IMR-90 (cell line): ENCODE measurements at regions not wholly inside any gene's neighbourhood (a gene's known extent, or its start where the extent isn't known, plus 50 kb on each side); places are given as distances from the start of the nearest gene placed in this dataset.

Source experiments
- ATAC-seq: fragments of 200-7000 bp; cut with Tn5 transposase; 2 replicates; pipeline ENCODE4 v1.9.1; 2020; ENCODE audit warnings: low read depth, mild to moderate bottlenecking, moderate library complexity
- BruUV-seq: library from RNA; stranded (reverse); fragments of 400-500 nt; replicated peaks from 2 replicates; lab custom pipeline; 2021; lab: Mats Ljungman, UMichigan
- CTCF ChIA-PET: fragments of 300-600 bp; formaldehyde crosslinking; extraction: SDS; loops from one replicate; lab custom pipeline; 2021; ENCODE audit warnings: antibody characterized with exemption; lab: Yijun Ruan, JAX
- POLR2A ChIA-PET: fragments of 300-600 bp; sonication (Branson Sonifier 250); formaldehyde crosslinking; loops from one replicate; lab custom pipeline; 2022; ENCODE audit warnings: antibody characterized with exemption; ENCODE audit not compliant: unreplicated experiment; lab: Charles Lee
- DNase-seq: peaks from one replicate; pipeline ENCODE4 v3.0.0; 2013
- H2AFZ ChIP-seq: replicated peaks from 2 replicates; pipeline ENCODE3; 2013; ENCODE audit warnings: low read length, mild to moderate bottlenecking; ENCODE audit not compliant: poor library complexity
- H2AK5ac ChIP-seq: 2 replicates; pipeline ENCODE4 v1.6.1; 2013; ENCODE audit warnings: low read depth, low read length, inconsistent platforms
- H2AK9ac ChIP-seq: replicated peaks from 2 replicates; pipeline ENCODE3; 2013; ENCODE audit warnings: mild to moderate bottlenecking, low read depth, low read length, moderate library complexity; ENCODE audit not compliant: poor library complexity
- H2BK120ac ChIP-seq: 2 replicates; pipeline ENCODE4 v1.6.1; 2013; ENCODE audit warnings: low read depth, low read length, inconsistent platforms
- H2BK15ac ChIP-seq: 3 replicates; pipeline ENCODE4 v1.6.1; 2013; ENCODE audit warnings: low read depth, low read length, inconsistent platforms
- H2BK20ac ChIP-seq: 2 replicates; pipeline ENCODE4 v1.6.1; 2013; ENCODE audit warnings: low read depth, mild to moderate bottlenecking, inconsistent platforms, low read length, moderate library complexity
- H2BK5ac ChIP-seq: 2 replicates; pipeline ENCODE4 v1.6.1; 2013; ENCODE audit warnings: mild to moderate bottlenecking, low read depth, low read length, inconsistent platforms; ENCODE audit not compliant: poor library complexity, severe bottlenecking
- H3K14ac ChIP-seq: replicated peaks from 2 replicates; pipeline ENCODE4 v1.6.1; 2013; ENCODE audit warnings: low read depth, low read length, inconsistent platforms
- H3K18ac ChIP-seq: 2 replicates; pipeline ENCODE4 v1.6.1; 2013; ENCODE audit warnings: low read depth, low read length, control low read depth
- H3K23ac ChIP-seq: 2 replicates; pipeline ENCODE4 v1.6.1; 2013; ENCODE audit warnings: low read depth, low read length, inconsistent platforms
- H3K27ac ChIP-seq: 2 replicates; pipeline ENCODE4 v1.5.1; 2013; ENCODE audit warnings: mild to moderate bottlenecking, control low read depth, low read length; ENCODE audit not compliant: insufficient read depth
- H3K27me3 ChIP-seq: 2 replicates; pipeline ENCODE4 v1.6.1; 2013; ENCODE audit warnings: low read length; ENCODE audit not compliant: control insufficient read depth, insufficient read depth
- H3K36me3 ChIP-seq: 2 replicates; pipeline ENCODE4 v1.6.1; 2013; ENCODE audit warnings: low read length, mixed read lengths; ENCODE audit not compliant: control insufficient read depth, insufficient read depth
- H3K4ac ChIP-seq: 2 replicates; pipeline ENCODE4 v1.6.1; 2013; ENCODE audit warnings: low read depth, low read length, inconsistent platforms
- H3K4me1 ChIP-seq: 2 replicates; pipeline ENCODE4 v1.6.1; 2013; ENCODE audit warnings: low read length, mixed read lengths; ENCODE audit not compliant: control insufficient read depth, insufficient read depth
- H3K4me2 ChIP-seq: 2 replicates; pipeline ENCODE4 v1.6.1; 2013; ENCODE audit warnings: low read depth, mild to moderate bottlenecking, control low read depth, low read length, moderate library complexity
- H3K4me3 ChIP-seq: 2 replicates; pipeline ENCODE4 v1.5.1; 2013; ENCODE audit warnings: low read depth, mild to moderate bottlenecking, control low read depth, low read length, moderate library complexity; ENCODE audit not compliant: insufficient read depth
- H3K56ac ChIP-seq: 2 replicates; pipeline ENCODE4 v1.6.1; 2013; ENCODE audit warnings: low read length, inconsistent platforms; ENCODE audit not compliant: insufficient read depth; ENCODE audit errors: extremely low read depth
- H3K79me1 ChIP-seq, 2 experiments: 2 replicates each; pipeline ENCODE4 v1.6.1; 2013; ENCODE audit warnings: low read length in 2 of 2, inconsistent platforms in 1 of 2, low read depth in 1 of 2
- H3K9ac ChIP-seq: 2 replicates; pipeline ENCODE4 v1.6.1; 2013; ENCODE audit warnings: low read depth, low read length, control low read depth
- H3K9me1 ChIP-seq: 2 replicates; pipeline ENCODE4 v1.6.1; 2013; ENCODE audit warnings: low read length, inconsistent platforms; ENCODE audit not compliant: insufficient read depth
- H3K9me3 ChIP-seq: 2 replicates; pipeline ENCODE4 v1.6.1; 2013; ENCODE audit warnings: low read length; ENCODE audit not compliant: control insufficient read depth, insufficient read depth
- H4K20me1 ChIP-seq: 2 replicates; pipeline ENCODE4 v1.6.1; 2013; ENCODE audit warnings: low read length, inconsistent platforms; ENCODE audit not compliant: insufficient read depth
- H4K5ac ChIP-seq: 2 replicates; pipeline ENCODE4 v1.6.1; 2013; ENCODE audit warnings: mild to moderate bottlenecking, low read depth, low read length, control low read depth
- H4K8ac ChIP-seq, 2 experiments: 2 replicates each; pipeline ENCODE4 v1.6.1; 2013; ENCODE audit warnings: low read depth in 2 of 2, low read length in 2 of 2, control low read depth in 1 of 2, inconsistent platforms in 1 of 2
- H4K91ac ChIP-seq: 2 replicates; pipeline ENCODE4 v1.6.1; 2013; ENCODE audit warnings: low read depth, low read length, inconsistent platforms; ENCODE audit not compliant: insufficient read depth
- BHLHE40 ChIP-seq: fragments of 150-350 bp; IDR thresholded peaks from 2 replicates; pipeline ENCODE4 v1.6.1; 2016; ENCODE audit warnings: mild to moderate bottlenecking, low read depth, low read length
- CHD1 ChIP-seq: IDR thresholded peaks from 2 replicates; pipeline ENCODE4 v1.6.1; 2012; ENCODE audit warnings: low read depth, low read length, improper control_type of control experiment
- CTCF ChIP-seq: conservative IDR thresholded peaks from 2 replicates; pipeline ENCODE4 v1.5.1; 2012; ENCODE audit warnings: mild to moderate bottlenecking, low read depth, low read length, improper control_type of control experiment
- MAZ ChIP-seq: IDR thresholded peaks from 2 replicates; pipeline ENCODE4 v1.6.1; 2012; ENCODE audit warnings: low read depth, mild to moderate bottlenecking, low read length, improper control_type of control experiment, moderate library complexity, borderline replicate concordance
- NFE2L2 ChIP-seq: fragments of 150-350 bp; IDR thresholded peaks from 2 replicates; pipeline ENCODE4 v1.6.1; 2016; ENCODE audit warnings: low read depth, mild to moderate bottlenecking, low read length
- POLR2A ChIP-seq: IDR thresholded peaks from 2 replicates; pipeline ENCODE4 v1.6.1; 2012; ENCODE audit warnings: mild to moderate bottlenecking, low read depth, low read length
- WGBS, 2 experiments: methylation state at CpG; one replicate each; pipeline versions ENCODE4 v1.1.5 to v1.1.7; 2013; ENCODE audit warnings: missing lambda C conversion rate in 2 of 2; ENCODE audit not compliant: insufficient read length in 1 of 2; ENCODE audit errors: extremely low coverage in 2 of 2; 5-methylcytosine and 5-hydroxymethylcytosine counted together
- dilution Hi-C: fragments of 300-500 bp; cut with HindIII; formaldehyde crosslinking; loops from one replicate; pipeline ENCODE4 v1.14.3; 2018; ENCODE audit warnings: low sequenced_read_pairs; ENCODE audit not compliant: unreplicated experiment
- in situ Hi-C: fragments of 300-500 bp; cut with MboI; formaldehyde crosslinking; loops from 3 replicates; pipeline ENCODE4 v1.14.3; 2019; ENCODE audit warnings: low sequenced_read_pairs, inconsistent platforms, mixed read lengths
- intact Hi-C: fragments of 100-400 bp; cut with micrococcal nuclease; formaldehyde crosslinking; loops from 2 replicates; pipeline ENCODE4 v1.10.0; 2022
- TF ChIP-seq, protein P1 (sequence below): fragments of 150-350 bp; IDR thresholded peaks from 2 replicates; pipeline ENCODE4 v1.6.1; 2016; ENCODE audit warnings: low read depth, mild to moderate bottlenecking, low read length, moderate library complexity, borderline replicate concordance

- TF ChIP-seq POLR2A (no peak), BHLHE40 (no peak), CHD1 (no peak), CTCF (no peak), NFE2L2 (no peak), MAZ (no peak)
- TF ChIP-seq, protein P1, sequence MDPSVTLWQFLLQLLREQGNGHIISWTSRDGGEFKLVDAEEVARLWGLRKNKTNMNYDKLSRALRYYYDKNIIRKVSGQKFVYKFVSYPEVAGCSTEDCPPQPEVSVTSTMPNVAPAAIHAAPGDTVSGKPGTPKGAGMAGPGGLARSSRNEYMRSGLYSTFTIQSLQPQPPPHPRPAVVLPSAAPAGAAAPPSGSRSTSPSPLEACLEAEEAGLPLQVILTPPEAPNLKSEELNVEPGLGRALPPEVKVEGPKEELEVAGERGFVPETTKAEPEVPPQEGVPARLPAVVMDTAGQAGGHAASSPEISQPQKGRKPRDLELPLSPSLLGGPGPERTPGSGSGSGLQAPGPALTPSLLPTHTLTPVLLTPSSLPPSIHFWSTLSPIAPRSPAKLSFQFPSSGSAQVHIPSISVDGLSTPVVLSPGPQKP: no peak
- Histone ChIP-seq H4K91ac (no peak overlapping the region), H3K4me1 (no peaks in the 10 kb centered on the region), H2BK20ac (no peak overlapping the region), H3K4ac (no peak overlapping the region), H4K8ac (no peak overlapping the region), H4K5ac (no peak overlapping the region), H2BK5ac (no peak overlapping the region), H3K27ac (no peak overlapping the region), H3K9ac (no peak overlapping the region), H2AFZ (no peak overlapping the region), H3K56ac (no peak overlapping the region), H3K9me1 (no peaks in the 10 kb centered on the region), H2AK5ac (no peak overlapping the region), H3K14ac (no peak overlapping the region), H3K27me3 (no peaks in the 10 kb centered on the region), H3K79me1 (no peaks in the 10 kb centered on the region), H2AK9ac (no peak overlapping the region), H2BK15ac (no peak overlapping the region), H3K9me3 (0 out of 2 replicates have a peak, but pooled peaks cover 2% of the 10 kb centered on the region), H3K4me3 (no peak overlapping the region), H3K4me2 (no peak overlapping the region), H4K20me1 (no peaks in the 10 kb centered on the region), H3K18ac (no peak overlapping the region), H3K36me3 (no peaks in the 10 kb centered on the region), H2BK120ac (no peak overlapping the region), H3K23ac (no peak overlapping the region)
- ChIA-PET POLR2A (no interaction called here), CTCF (no interaction called here)
- BruUV-seq: no TSS peak
- dilution Hi-C loops (no loop called here), in situ Hi-C loops (no loop called here), intact Hi-C loops (no loop called here)
- ATAC-seq (no peak), DNase-seq (no peak)
- WGBS, 2 experiments: no CpG with 5 or more reads among the region's 2 CpGs
These were observed 185.8 kb upstream of the NR2F2 start for GRCh38 chr15:96144734-96145133.
